MCF 10A (cell line): ENCODE measurements at regions not wholly inside any gene's neighbourhood (a gene's known extent, or its start where the extent isn't known, plus 50 kb on each side); places are given as distances from the start of the nearest gene placed in this dataset.

Source experiments
- BruUV-seq: library from RNA; stranded (reverse); fragments of 400-500 nt; replicated peaks from 2 replicates; lab custom pipeline; 2021; lab: Mats Ljungman, UMichigan
- CTCF ChIA-PET: fragments of 300-600 bp; sonication (Branson Sonifier 250); formaldehyde crosslinking; extraction: SDS; loops from one replicate; lab custom pipeline; 2021; ENCODE audit warnings: antibody characterized with exemption, inconsistent platforms; lab: Yijun Ruan, JAX
- POLR2A ChIA-PET: fragments of 300-600, 350-650 bp; sonication (Branson Sonifier 250); formaldehyde crosslinking; extraction: SDS; loops from one replicate; lab custom pipeline; 2020; ENCODE audit warnings: antibody characterized with exemption, inconsistent platforms; lab: Yijun Ruan, JAX
- DNase-seq: peaks from one replicate; pipeline ENCODE4 v3.0.0-alpha.2; 2018; ENCODE audit not compliant: unreplicated experiment
- H3K27ac Mint-ChIP-seq: one replicate; pipeline ENCODE4 v1.8.0; 2022; ENCODE audit warnings: mild to moderate bottlenecking, low read depth, mixed read lengths; ENCODE audit not compliant: unreplicated experiment
- H3K27me3 Mint-ChIP-seq: one replicate; pipeline ENCODE4 v1.8.0; 2022; ENCODE audit warnings: mixed read lengths; ENCODE audit not compliant: insufficient read depth, unreplicated experiment
- H3K36me3 Mint-ChIP-seq: one replicate; pipeline ENCODE4 v1.8.0; 2022; ENCODE audit warnings: mild to moderate bottlenecking, moderate library complexity, mixed read lengths; ENCODE audit not compliant: insufficient read depth, unreplicated experiment
- H3K4me1 Mint-ChIP-seq: one replicate; pipeline ENCODE4 v1.8.0; 2022; ENCODE audit warnings: mixed read lengths; ENCODE audit not compliant: insufficient read depth, unreplicated experiment
- H3K4me3 Mint-ChIP-seq: one replicate; pipeline ENCODE4 v1.8.0; 2022; ENCODE audit warnings: mild to moderate bottlenecking, moderate library complexity, mixed read lengths; ENCODE audit not compliant: unreplicated experiment
- H3K9me3 Mint-ChIP-seq: one replicate; pipeline ENCODE4 v1.8.0; 2022; ENCODE audit warnings: mixed read lengths; ENCODE audit not compliant: unreplicated experiment
- CTCF ChIP-seq: fragments of 200-600 bp; IDR thresholded peaks from one replicate; pipeline ENCODE4 v1.8.0; 2022; ENCODE audit warnings: antibody characterized with exemption, mild to moderate bottlenecking; ENCODE audit not compliant: unreplicated experiment
- intact Hi-C: fragments of 100-400 bp; cut with micrococcal nuclease; formaldehyde crosslinking; loops from 2 replicates; pipeline ENCODE4 v1.14.1; 2022

GRCh38 chr4:136301749-136302495 is 1230.4 kb downstream of the PCDH18 start:
- ChIA-PET CTCF (interaction anchor here (0.6 kb wide), 2 partner anchors 333 to 554 kb away, joined by 3 read pairs; no protein-coding TSS in a partner anchor), POLR2A (interaction anchor here (2.0 kb wide), 1 partner anchor 12 kb away, joined by 7 read pairs; no protein-coding TSS in a partner anchor)
- H3K27ac Mint-ChIP-seq, result no peak overlapping the region
- H3K4me1 Mint-ChIP-seq, result no peaks in the 10 kb centered on the region
- no peaks in the 10 kb centered on the region for H3K36me3 Mint-ChIP-seq
- BruUV-seq, result no TSS peak
- intact Hi-C loops, result no loop called here
- H3K4me3 Mint-ChIP-seq, result no peak overlapping the region
- no peak for TF ChIP-seq CTCF
- no peak for DNase-seq
- no peaks in the 10 kb centered on the region for H3K9me3 Mint-ChIP-seq
- H3K27me3 Mint-ChIP-seq, result no peaks in the 10 kb centered on the region

- no peaks in the 10 kb centered on the region for H3K27me3 Mint-ChIP-seq
- no peak for TF ChIP-seq CTCF
- no peak overlapping the region for H3K4me3 Mint-ChIP-seq
- CTCF ChIA-PET, result no interaction called here
- intact Hi-C loops, result no loop called here
- DNase-seq, result no peak
- H3K36me3 Mint-ChIP-seq, result no peaks in the 10 kb centered on the region
- POLR2A ChIA-PET, result interaction anchor here (0.6 kb wide), 1 partner anchor 605 kb away, joined by 3 read pairs; no protein-coding TSS in a partner anchor
- no peak overlapping the region for H3K27ac Mint-ChIP-seq
- BruUV-seq, result no TSS peak
- no peaks in the 10 kb centered on the region for H3K4me1 Mint-ChIP-seq
- H3K9me3 Mint-ChIP-seq, result no peaks in the 10 kb centered on the region
Observed at GRCh38 chr4:136283977-136284376, 1248.3 kb downstream of the PCDH18 start.

GRCh38 chr4:136281889-136282288 is 1250.4 kb downstream of the PCDH18 start:
- no peak for TF ChIP-seq CTCF
- Mint-ChIP-seq H3K9me3 (no peaks in the 10 kb centered on the region), H3K36me3 (no peaks in the 10 kb centered on the region), H3K27ac (no peak overlapping the region), H3K27me3 (no peaks in the 10 kb centered on the region), H3K4me3 (no peak overlapping the region), H3K4me1 (no peaks in the 10 kb centered on the region)
- BruUV-seq, result no TSS peak
- ChIA-PET CTCF (no interaction called here), POLR2A (no interaction called here)
- no peak for DNase-seq
- intact Hi-C loops, result no loop called here

- H3K27me3 Mint-ChIP-seq, result no peaks in the 10 kb centered on the region
- H3K36me3 Mint-ChIP-seq, result no peaks in the 10 kb centered on the region
- H3K4me3 Mint-ChIP-seq, result no peak overlapping the region
- ChIA-PET CTCF (no interaction called here), POLR2A (no interaction called here)
- TF ChIP-seq CTCF, result no peak
- no peaks in the 10 kb centered on the region for H3K4me1 Mint-ChIP-seq
- intact Hi-C loops, result no loop called here
- H3K9me3 Mint-ChIP-seq, result no peaks in the 10 kb centered on the region
- BruUV-seq, result no TSS peak
- no peak for DNase-seq
- no peak overlapping the region for H3K27ac Mint-ChIP-seq
Observed at GRCh38 chr4:136281307-136281706, 1251.0 kb downstream of the PCDH18 start.
